ENCODE measurements at regions not wholly inside any gene's neighbourhood (a gene's known extent, or its start where the extent isn't known, plus 50 kb on each side); places are given as distances from the start of the nearest gene placed in this dataset.

- no peak for DNase-seq
Observed at GRCh38 chr6:156402227-156402626, 375.0 kb upstream of the ARID1B start.

GRCh38 chr6:156400487-156400886 lies 376.7 kb upstream of the ARID1B start:
- DNase-seq, result no peak

- no peak for DNase-seq
Observed at GRCh38 chr6:156398966-156399365, 378.2 kb upstream of the ARID1B start.

GRCh38 chr6:156398371-156398770 lies 378.8 kb upstream of the ARID1B start:
- no peak for DNase-seq

- no peak for DNase-seq
Observed at GRCh38 chr6:156396791-156397418, 380.3 kb upstream of the ARID1B start.

- no peak for DNase-seq
Observed at GRCh38 chr6:156396068-156396771, 381.0 kb upstream of the ARID1B start.

GRCh38 chr6:156395276-156395675 lies 381.9 kb upstream of the ARID1B start:
- DNase-seq, result no peak

GRCh38 chr6:156392648-156393047 lies 384.5 kb upstream of the ARID1B start:
- DNase-seq, result no peak

- no peak for DNase-seq
Observed at GRCh38 chr6:156391977-156392376, 385.2 kb upstream of the ARID1B start.

GRCh38 chr6:156391061-156391672 lies 386.0 kb upstream of the ARID1B start:
- no peak for DNase-seq

GRCh38 chr6:156390621-156391020 lies 386.6 kb upstream of the ARID1B start:
- no peak for DNase-seq

- DNase-seq, result no peak
Observed at GRCh38 chr6:156389296-156389695, 387.9 kb upstream of the ARID1B start.

GRCh38 chr6:156387472-156387871 lies 389.7 kb upstream of the ARID1B start:
- no peak for DNase-seq

GRCh38 chr6:156383059-156383458 lies 394.1 kb upstream of the ARID1B start:
- DNase-seq, result no peak

- DNase-seq, result no peak
Observed at GRCh38 chr6:156379392-156380289, 397.5 kb upstream of the ARID1B start.

- DNase-seq, result no peak
Observed at GRCh38 chr6:156378853-156379252, 398.3 kb upstream of the ARID1B start.

GRCh38 chr6:156376091-156376490 lies 401.1 kb upstream of the ARID1B start:
- no peak for DNase-seq

- DNase-seq, result no peak
Observed at GRCh38 chr6:156359912-156360311, 417.3 kb upstream of the ARID1B start.

GRCh38 chr6:156352861-156353260 lies 424.3 kb upstream of the ARID1B start:
- DNase-seq, result no peak

- no peak for DNase-seq
Observed at GRCh38 chr6:156351346-156351966, 425.7 kb upstream of the ARID1B start.

- no peak for DNase-seq
Observed at GRCh38 chr6:156350337-156350736, 426.8 kb upstream of the ARID1B start.

GRCh38 chr6:156348849-156349248 lies 428.3 kb upstream of the ARID1B start:
- DNase-seq, result no peak

GRCh38 chr6:156348424-156348823 lies 428.8 kb upstream of the ARID1B start:
- DNase-seq, result no peak

Data from SW 1271 (cell line).